IMR-90 (cell line): ENCODE measurements at regions not wholly inside any gene's neighbourhood (a gene's known extent, or its start where the extent isn't known, plus 50 kb on each side); places are given as distances from the start of the nearest gene placed in this dataset.

Source experiments
- MXI1 ChIP-seq: IDR thresholded peaks from 2 replicates; pipeline ENCODE4 v1.6.1; 2012; ENCODE audit warnings: low read depth, mild to moderate bottlenecking, low read length, moderate library complexity, borderline replicate concordance
- POLR2A ChIP-seq: IDR thresholded peaks from 2 replicates; pipeline ENCODE4 v1.6.1; 2012; ENCODE audit warnings: mild to moderate bottlenecking, low read depth, low read length
- RFX5 ChIP-seq: IDR thresholded peaks from 2 replicates; pipeline ENCODE4 v1.8.0; 2012; ENCODE audit warnings: low read depth, mild to moderate bottlenecking, low read length, moderate library complexity
- TF ChIP-seq, protein P1 (sequence below): conservative IDR thresholded peaks from 2 replicates; pipeline ENCODE4 v1.5.1; 2012; ENCODE audit warnings: mild to moderate bottlenecking, low read depth, low read length, improper control_type of control experiment

DNA sequence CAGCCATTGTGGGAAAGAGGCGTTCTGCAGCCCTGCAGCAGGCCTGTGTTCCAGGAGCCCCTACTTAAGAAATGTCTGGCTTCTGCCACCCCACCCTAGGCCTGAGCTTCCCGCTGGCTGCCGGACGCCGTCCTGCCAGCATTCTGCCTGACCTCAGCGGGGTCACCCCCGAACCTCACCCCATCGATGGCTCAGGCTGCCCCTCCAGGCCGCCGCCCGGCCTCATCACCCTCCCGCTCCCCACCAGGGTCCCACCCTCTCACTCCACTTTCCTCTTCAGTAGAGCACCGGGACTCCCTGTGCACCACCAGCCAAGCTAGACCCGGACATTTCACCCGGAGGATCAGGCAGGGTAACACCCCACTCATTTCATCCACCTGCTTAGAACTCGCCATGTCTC lies 73.6 kb upstream of the SALL3 start:
- TF ChIP-seq POLR2A (no peak), MXI1 (no peak), RFX5 (no peak)
- TF ChIP-seq, protein P1, sequence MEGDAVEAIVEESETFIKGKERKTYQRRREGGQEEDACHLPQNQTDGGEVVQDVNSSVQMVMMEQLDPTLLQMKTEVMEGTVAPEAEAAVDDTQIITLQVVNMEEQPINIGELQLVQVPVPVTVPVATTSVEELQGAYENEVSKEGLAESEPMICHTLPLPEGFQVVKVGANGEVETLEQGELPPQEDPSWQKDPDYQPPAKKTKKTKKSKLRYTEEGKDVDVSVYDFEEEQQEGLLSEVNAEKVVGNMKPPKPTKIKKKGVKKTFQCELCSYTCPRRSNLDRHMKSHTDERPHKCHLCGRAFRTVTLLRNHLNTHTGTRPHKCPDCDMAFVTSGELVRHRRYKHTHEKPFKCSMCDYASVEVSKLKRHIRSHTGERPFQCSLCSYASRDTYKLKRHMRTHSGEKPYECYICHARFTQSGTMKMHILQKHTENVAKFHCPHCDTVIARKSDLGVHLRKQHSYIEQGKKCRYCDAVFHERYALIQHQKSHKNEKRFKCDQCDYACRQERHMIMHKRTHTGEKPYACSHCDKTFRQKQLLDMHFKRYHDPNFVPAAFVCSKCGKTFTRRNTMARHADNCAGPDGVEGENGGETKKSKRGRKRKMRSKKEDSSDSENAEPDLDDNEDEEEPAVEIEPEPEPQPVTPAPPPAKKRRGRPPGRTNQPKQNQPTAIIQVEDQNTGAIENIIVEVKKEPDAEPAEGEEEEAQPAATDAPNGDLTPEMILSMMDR, result no peak
